Gastrocnemius medialis (tissue), 4 donors: ENCODE measurements at regions not wholly inside any gene's neighbourhood (a gene's known extent, or its start where the extent isn't known, plus 50 kb on each side); places are given as distances from the start of the nearest gene placed in this dataset.
"Not testable (repeated sequence)": the region's sequence is repeated elsewhere in the genome, so short reads cannot be mapped to it uniquely, and the experiment has no call there.

Experiments
- ATAC-seq, 2 donors: fragments of 150-250 bp; one replicate each; pipeline ENCODE4 v1.9.1; 2016
- DNase-seq, 2 donors: peaks; one replicate each; pipeline ENCODE4 v3.0.0-alpha.2; 2019
- H3K27ac ChIP-seq, 4 donors: fragments of 200-600 bp; sonication (generic); 1 replicate in 1 of 4; 2 replicates in 3 of 4; pipeline ENCODE4 v1.5.1; 2016 to 2018; ENCODE audit warnings: mild to moderate bottlenecking in 2 of 4, moderate library complexity in 1 of 4
- H3K27me3 ChIP-seq, 3 donors: fragments of 200-600 bp; sonication (generic) in 2 of 3; 1 replicate in 1 of 3; 2 replicates in 2 of 3; pipeline versions ENCODE4 v1.5.1 to v1.6.0; 2016 to 2019; ENCODE audit warnings: mild to moderate bottlenecking in 1 of 3, moderate library complexity in 1 of 3
- H3K36me3 ChIP-seq, 2 donors: fragments of 200-600 bp; sonication (generic) in 1 of 2; one replicate each; pipeline ENCODE4 v1.5.1; 2017 to 2018
- H3K4me1 ChIP-seq, 2 donors: fragments of 200-600 bp; sonication (generic) in 1 of 2; one replicate each; pipeline ENCODE4 v1.5.1; 2016 to 2017; ENCODE audit warnings: mild to moderate bottlenecking in 2 of 2
- H3K4me3 ChIP-seq, 4 donors: fragments of 200-600 bp; sonication (generic) in 3 of 4; 1 replicate in 1 of 4; 2 replicates in 3 of 4; pipeline ENCODE4 v1.5.1; 2016 to 2019; ENCODE audit warnings: mild to moderate bottlenecking in 2 of 4
- H3K9me3 ChIP-seq, 3 donors: fragments of 200-600 bp; sonication (generic) in 2 of 3; 1 replicate in 1 of 3; 2 replicates in 2 of 3; pipeline ENCODE4 v1.5.1; 2016 to 2019
- POLR2A ChIP-seq, 2 donors: fragments of 450-650 bp; IDR thresholded peaks; one replicate each; pipeline ENCODE4 v1.6.1; 2017; ENCODE audit warnings: antibody characterized with exemption in 2 of 2, mild to moderate bottlenecking in 2 of 2, moderate library complexity in 2 of 2
- in situ Hi-C, 4 donors: fragments of 200-750 bp; cut with MboI; loops; one replicate each; pipeline versions ENCODE4 v1.15.0 to v1.8.0; 2017; ENCODE audit warnings: low sequenced_read_pairs in 4 of 4
- intact Hi-C: fragments of 100-400 bp; cut with DNase I; formaldehyde crosslinking; loops from one replicate; pipeline ENCODE4 v1.15.1; 2023; ENCODE audit warnings: low total_unique reads
- TF ChIP-seq, protein P1 (sequence below), 5 experiments: fragments of 450-650 bp in 3 of 5; fragments of 200-600 bp in 2 of 5; sonication (generic) in 2 of 5; IDR thresholded peaks in 4 of 5; conservative IDR thresholded peaks in 1 of 5; 1 replicate in 4 of 5; 2 replicates in 1 of 5; pipeline ENCODE4 v1.5.1; 2016 to 2019; ENCODE audit warnings: antibody characterized with exemption in 5 of 5, mild to moderate bottlenecking in 3 of 5, moderate library complexity in 3 of 5

DNA sequence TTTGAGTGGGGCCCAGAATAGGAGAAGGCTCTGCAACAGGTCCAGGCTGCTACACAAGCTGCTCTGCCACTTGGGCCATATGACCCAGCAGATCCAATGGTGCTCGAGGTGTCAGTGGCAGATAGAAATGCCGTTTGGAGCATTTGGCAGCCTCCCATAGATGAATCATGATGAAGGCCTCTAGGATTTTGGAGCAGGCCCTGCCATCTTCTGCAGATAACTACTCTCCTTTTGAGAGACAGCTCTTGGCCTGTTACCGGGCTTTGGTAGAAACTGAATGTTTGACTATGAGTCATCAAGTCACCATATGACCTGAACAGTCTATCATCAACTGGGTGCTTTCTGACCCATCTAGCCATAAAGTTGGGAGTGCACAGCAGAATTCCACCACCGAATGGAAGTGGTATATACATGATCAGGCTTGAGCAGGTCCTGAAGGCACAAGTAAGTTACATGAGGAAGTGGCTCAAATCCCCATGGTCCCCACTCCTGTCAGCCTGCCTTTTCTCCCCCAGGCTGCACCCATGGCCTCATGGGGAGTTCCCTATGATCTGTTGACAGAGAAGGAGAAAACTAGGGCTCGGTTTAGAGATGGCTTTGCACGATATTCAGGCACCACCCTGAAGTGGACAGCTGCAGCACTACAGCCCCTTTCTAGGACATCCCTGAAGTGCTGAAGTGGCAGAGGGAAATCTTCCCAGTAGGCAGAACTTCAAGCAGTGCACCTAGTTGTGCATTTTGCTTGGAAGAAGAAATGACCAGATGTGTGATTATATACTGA, 971.4 kb downstream of the MCTP2 start:
- intact Hi-C loops, result no loop called here
- TF ChIP-seq, protein P1, sequence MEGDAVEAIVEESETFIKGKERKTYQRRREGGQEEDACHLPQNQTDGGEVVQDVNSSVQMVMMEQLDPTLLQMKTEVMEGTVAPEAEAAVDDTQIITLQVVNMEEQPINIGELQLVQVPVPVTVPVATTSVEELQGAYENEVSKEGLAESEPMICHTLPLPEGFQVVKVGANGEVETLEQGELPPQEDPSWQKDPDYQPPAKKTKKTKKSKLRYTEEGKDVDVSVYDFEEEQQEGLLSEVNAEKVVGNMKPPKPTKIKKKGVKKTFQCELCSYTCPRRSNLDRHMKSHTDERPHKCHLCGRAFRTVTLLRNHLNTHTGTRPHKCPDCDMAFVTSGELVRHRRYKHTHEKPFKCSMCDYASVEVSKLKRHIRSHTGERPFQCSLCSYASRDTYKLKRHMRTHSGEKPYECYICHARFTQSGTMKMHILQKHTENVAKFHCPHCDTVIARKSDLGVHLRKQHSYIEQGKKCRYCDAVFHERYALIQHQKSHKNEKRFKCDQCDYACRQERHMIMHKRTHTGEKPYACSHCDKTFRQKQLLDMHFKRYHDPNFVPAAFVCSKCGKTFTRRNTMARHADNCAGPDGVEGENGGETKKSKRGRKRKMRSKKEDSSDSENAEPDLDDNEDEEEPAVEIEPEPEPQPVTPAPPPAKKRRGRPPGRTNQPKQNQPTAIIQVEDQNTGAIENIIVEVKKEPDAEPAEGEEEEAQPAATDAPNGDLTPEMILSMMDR (IDR thresholded peaks at IDR 0.05 in 4 of 5, conservative IDR thresholded peaks at IDR 0.05 in 1 of 5), result no peak
- TF ChIP-seq POLR2A (IDR thresholded peaks at IDR 0.05), result no peak
- ATAC-seq, result no peak
- Histone ChIP-seq H3K9me3 (no peaks in the 10 kb centered on the region), H3K4me1 (no peaks in the 10 kb centered on the region), H3K4me3 (no peak overlapping the region), H3K36me3 (no peaks in the 10 kb centered on the region), H3K27me3 (no peaks in the 10 kb centered on the region), H3K27ac (no peak overlapping the region)
- no peak for DNase-seq
- in situ Hi-C loops, result no loop called here

DNA sequence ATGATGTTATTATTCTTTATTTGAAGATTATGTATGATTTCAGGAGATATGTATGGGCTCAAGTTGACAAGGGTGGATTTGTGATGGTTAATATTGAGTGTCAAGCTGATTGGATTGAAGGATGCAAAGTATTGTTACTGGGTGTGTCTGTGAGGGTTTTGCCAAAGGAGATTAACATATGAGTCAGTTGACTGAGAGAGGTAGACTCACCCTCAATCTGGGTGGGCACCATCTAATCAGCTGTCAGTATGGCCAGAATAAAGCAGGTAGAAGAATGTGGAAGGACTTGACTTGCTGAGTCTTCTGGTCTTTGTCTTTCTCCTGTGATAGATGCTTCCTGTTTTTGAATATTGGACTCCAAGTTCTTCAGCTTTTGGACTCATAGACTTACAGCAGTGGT, 973.7 kb downstream of the MCTP2 start:
- no peaks in the 10 kb centered on the region for H3K9me3 ChIP-seq
- TF ChIP-seq, protein P1 (IDR thresholded peaks at IDR 0.05 in 4 of 5, conservative IDR thresholded peaks at IDR 0.05 in 1 of 5), result no peak
- no peak for TF ChIP-seq POLR2A (IDR thresholded peaks at IDR 0.05)
- no peak overlapping the region for H3K4me3 ChIP-seq
- no peak for DNase-seq
- no peak for ATAC-seq
- in situ Hi-C loops (no loop called here), intact Hi-C loops (no loop called here)
- no peaks in the 10 kb centered on the region for H3K27me3 ChIP-seq
- no peaks in the 10 kb centered on the region for H3K4me1 ChIP-seq
- no peak overlapping the region for H3K27ac ChIP-seq
- no peaks in the 10 kb centered on the region for H3K36me3 ChIP-seq

DNA sequence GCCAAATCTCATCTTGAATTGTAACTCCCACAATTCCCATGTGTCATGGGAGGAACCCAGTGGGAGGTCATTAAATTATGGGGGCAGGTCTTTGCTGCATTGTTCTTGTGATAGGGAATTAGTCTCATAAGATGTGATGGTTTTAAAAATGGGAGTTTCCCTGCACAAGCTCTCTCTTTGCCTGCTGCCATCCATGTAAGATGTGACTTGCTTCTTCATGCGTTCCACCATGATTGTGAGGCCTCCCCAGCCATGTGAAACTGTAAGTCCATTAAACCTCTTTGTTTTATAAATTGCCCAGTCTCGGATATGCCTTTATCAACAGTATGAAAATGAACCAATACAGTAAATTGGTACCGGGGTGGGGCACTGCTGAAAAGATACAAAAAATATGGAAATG, 974.5 kb downstream of the MCTP2 start:
- intact Hi-C loops, H3K4me3 ChIP-seq, in situ Hi-C loops, H3K27me3 ChIP-seq, H3K9me3 ChIP-seq, H3K36me3 ChIP-seq, H3K4me1 ChIP-seq, DNase-seq, H3K27ac ChIP-seq, ATAC-seq: not testable (repeated sequence)

DNA sequence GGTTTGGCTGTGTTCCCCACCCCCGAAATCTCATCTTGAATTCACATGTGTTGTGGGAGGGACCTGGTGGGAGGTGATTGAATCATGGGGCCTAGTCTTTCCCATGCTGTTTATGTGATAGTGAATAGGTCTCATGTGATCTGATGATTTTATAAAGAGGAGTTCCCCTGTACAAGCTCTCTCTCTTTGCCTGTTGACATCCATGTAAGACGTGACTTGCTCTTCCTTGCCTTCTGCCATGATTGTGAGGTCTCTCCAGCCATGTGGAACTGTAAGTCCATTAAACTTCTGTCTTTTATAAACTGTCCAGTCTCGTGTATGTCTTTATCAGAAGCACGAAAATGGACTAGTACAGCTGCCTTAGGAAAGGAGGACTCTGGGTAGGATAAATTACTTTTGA, 976.7 kb downstream of the MCTP2 start:
- H3K4me1 ChIP-seq, result no peaks in the 10 kb centered on the region
- no peak for DNase-seq
- H3K27ac ChIP-seq, result no peak overlapping the region
- intact Hi-C loops, result no loop called here
- H3K4me3 ChIP-seq, result no peak overlapping the region
- ATAC-seq, result no peak
- no peak for TF ChIP-seq POLR2A (IDR thresholded peaks at IDR 0.05)
- TF ChIP-seq, protein P1 (IDR thresholded peaks at IDR 0.05 in 4 of 5, conservative IDR thresholded peaks at IDR 0.05 in 1 of 5), result no peak
- no peaks in the 10 kb centered on the region for H3K9me3 ChIP-seq
- H3K27me3 ChIP-seq, result no peaks in the 10 kb centered on the region
- in situ Hi-C loops, result no loop called here
- H3K36me3 ChIP-seq, result no peaks in the 10 kb centered on the region

DNA sequence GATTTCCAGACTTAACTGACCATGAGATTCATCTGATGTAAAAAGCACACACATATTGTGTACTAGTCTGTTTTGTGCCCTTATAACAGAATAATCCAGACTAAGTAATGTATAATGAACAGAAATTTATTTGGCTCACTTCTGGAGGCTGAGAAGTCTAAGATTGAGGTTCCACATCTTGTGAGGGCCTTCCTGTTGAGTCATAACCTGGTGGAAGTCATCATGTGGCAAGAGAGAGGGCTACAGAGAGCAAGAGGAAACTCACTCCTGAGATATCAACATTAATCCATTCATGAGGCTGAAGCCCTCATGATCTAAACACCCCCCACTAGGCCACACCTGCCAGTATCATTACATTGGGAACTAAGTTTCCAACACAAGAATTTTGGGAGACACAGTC, 977.6 kb downstream of the MCTP2 start:
- H3K27me3 ChIP-seq, result no peaks in the 10 kb centered on the region
- no peaks in the 10 kb centered on the region for H3K36me3 ChIP-seq
- no peak for ATAC-seq
- intact Hi-C loops (no loop called here), in situ Hi-C loops (no loop called here)
- H3K9me3 ChIP-seq, result no peaks in the 10 kb centered on the region
- no peak overlapping the region for H3K4me3 ChIP-seq
- TF ChIP-seq, protein P1 (IDR thresholded peaks at IDR 0.05 in 4 of 5, conservative IDR thresholded peaks at IDR 0.05 in 1 of 5), result no peak
- no peak for TF ChIP-seq POLR2A (IDR thresholded peaks at IDR 0.05)
- DNase-seq, result no peak
- no peak overlapping the region for H3K27ac ChIP-seq
- H3K4me1 ChIP-seq, result no peaks in the 10 kb centered on the region
